GM19324 (cell line): ENCODE measurements at regions not wholly inside any gene's neighbourhood (a gene's known extent, or its start where the extent isn't known, plus 50 kb on each side); places are given as distances from the start of the nearest gene placed in this dataset.

Source experiments
- ATAC-seq: cut with Tn5 transposase; IDR thresholded peaks from one replicate; pipeline ENCODE4 v1.9.1; 2021; ENCODE audit warnings: mild to moderate bottlenecking, moderate library complexity; ENCODE audit not compliant: unreplicated experiment, low FRiP score

DNA sequence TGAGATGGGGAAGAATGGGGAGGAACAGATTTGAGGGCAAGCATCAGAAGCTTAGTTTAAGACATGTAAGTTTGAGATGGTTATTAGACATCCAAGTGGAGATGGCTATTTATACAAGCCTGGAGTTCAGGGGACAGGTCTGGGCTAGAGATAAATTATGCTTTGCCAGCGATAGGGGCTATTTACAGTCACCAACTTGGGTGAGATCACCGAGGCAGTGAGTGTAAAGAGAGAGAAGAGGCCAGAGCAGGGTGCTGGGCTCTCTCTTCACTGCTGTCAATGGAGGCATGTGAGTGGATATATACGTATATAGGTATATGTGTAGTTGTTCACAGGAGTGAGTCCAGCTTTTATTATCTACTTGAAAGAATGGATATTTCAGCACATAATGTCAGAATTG, 81.0 kb downstream of the QPCT start:
- ATAC-seq: no peak

GRCh38 chr2:37427241-37427640, 82.8 kb downstream of the QPCT start:
- no peak for ATAC-seq

GRCh38 chr2:37436323-37436722, 91.9 kb downstream of the QPCT start:
- ATAC-seq: no peak

DNA sequence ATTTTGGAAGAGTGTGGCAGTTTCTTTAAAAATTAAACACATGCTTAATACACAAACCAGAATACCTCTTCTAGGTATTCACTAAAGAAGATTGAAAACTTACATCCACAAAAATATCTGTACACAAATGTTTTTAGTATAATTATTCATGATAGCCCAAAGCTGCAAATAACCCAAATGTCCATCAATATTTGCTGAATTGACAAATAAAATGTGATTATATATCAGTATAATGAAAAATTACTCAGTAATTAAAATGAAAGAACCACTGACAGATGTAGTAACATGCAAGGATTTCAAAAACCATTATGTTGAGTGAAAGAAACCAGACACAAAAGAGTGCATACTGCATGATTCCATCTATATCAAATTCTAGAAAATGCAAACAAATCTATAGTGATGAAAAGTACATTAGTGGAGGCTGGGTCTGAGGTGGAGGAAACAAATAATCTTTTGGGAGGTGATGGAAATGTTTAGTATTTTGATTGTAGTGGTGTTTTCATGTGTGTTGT, 94.8 kb downstream of the QPCT start:
- ATAC-seq: no peak

- ATAC-seq: no peak
These were observed 96.6 kb downstream of the QPCT start for GRCh38 chr2:37441055-37441454.

GRCh38 chr2:37443082-37443481, 98.7 kb downstream of the QPCT start:
- no peak for ATAC-seq

DNA sequence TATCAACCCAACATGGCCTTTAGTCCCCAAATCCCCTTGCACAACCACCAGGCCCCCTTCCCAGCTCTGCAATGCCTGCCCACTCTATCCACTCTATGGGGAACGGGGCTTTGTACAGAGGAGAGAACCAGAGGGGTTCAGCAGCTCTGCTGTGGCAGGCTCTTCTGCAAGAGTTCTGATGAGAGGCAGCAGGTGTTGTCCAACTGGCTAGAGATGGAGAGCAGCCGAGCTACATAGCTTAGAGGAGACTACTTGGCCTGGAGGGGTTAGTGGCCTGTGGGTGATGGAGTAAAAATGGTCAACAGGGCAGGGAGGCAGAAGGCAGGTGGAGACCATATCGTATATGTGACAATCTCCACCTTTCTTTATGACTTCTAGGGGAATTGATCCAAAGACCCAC, 103.0 kb downstream of the QPCT start:
- ATAC-seq: no peak

DNA sequence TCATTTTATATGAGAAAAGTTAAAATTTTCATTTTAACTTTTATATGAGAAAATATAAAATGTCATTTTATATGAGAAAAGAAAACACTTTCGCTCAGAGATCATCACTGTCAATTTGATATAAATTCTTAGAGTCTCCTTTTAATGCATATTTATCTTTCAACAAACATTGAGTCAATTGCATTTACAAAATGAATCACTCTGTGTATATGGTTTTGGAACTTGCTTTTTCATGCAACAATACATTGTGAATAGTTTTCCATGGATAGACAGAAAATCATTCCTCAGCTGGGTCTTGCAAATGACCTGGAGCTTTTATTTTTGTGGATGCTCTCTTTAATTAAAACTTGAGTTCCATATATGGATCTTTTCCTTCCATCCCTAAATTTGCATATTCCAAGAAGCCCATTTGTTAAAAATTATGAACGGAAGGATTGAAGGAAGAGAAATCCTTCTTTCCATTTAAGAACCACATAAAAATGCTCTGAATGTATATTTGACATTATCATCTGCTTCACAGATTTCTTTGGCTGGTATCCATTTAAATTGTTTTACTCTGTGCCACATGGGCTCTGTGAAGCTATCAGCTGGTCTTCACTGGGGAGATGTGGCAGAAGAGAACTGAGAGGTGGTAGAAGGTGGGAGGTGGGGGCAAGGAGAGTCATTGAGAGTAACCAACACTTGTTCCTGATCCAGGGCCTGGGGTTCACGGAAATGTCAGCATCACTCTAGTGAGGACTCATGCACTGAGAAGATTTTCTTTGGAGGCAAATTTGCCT, 104.1 kb downstream of the QPCT start:
- no peak for ATAC-seq

- no peak for ATAC-seq
These were observed 105.4 kb downstream of the QPCT start for GRCh38 chr2:37449761-37450296.

DNA sequence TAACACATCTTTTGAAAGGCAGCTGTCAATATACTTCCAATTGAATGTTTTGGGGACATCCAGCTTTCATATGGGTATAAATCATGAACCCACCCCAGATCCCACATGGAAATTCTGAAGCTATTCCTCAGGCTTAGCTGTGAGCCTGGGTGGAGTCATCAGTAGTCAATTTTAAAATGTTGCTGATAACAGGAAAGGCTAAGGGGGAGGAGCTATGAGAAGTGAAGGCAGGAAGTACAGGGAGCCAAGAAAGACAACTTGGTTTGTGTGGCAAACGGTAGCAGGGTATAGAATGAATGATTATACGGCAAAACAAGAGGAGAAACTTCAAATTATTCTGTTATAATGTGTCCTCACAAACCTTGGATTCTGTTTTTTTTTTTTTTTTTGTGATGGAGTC, 108.6 kb downstream of the QPCT start:
- no peak for ATAC-seq

DNA sequence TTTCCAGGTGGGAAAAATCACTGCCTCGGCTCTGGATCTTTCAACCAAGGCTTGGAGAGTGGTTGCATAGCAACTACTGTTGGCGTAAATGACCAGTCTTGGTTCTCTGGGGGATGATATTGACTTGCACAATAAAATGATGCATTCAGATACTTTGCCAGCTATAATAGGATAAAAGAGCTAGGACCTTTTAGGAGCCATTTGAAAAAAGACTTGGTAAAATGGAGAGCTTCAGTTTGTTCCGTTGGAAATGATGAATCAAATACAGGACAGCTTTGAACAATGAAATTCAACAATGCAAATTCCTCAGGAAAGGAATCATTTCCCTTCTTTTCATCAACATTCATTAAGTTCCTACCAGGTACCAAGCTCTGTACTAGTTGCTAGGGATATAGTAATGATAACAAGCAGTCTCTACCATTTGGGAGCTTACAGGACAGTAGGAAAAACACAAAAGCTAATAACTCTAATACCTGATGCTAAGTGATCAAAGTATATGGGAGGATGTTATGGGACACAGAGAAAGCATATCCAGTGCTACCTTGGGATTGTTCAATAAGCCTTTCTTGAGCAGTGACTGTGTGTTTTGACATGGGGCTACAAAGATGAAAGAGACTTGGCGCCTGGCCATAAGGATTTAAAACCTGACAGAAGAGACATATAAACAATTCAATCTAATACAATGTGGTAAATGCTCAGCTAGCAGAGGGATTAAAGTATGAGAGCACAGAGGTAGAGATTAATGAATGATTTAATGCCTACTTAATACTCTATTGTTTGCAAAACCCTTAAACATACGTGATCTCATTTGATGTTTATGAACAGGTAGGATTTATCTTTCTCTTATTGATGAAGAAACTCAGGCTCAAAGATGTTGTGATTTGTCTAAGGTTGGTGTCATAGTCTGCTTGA, 110.7 kb downstream of the QPCT start:
- ATAC-seq: no peak

DNA sequence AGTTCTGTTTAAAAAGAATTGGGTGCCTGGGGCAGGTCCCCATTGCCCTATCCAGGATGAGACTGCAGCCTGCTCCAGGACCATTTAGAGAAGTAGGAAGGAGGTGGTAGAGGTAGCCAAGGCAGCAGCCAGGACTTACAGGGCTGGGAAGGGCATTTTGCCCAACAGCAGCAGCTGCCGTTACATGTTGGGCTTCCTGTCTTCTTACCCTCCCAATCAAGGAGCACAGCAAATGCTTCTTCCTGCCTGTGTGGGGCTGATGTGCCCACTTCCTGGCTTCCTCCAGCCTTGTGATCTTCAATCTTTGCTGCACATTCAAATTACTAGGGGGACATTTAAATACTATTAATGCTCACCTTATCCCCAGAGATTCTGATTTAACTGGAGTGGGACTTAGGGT, 112.0 kb downstream of the QPCT start:
- no peak for ATAC-seq

- ATAC-seq: no peak
These were observed 113.0 kb downstream of the QPCT start for GRCh38 chr2:37457401-37457901.

DNA sequence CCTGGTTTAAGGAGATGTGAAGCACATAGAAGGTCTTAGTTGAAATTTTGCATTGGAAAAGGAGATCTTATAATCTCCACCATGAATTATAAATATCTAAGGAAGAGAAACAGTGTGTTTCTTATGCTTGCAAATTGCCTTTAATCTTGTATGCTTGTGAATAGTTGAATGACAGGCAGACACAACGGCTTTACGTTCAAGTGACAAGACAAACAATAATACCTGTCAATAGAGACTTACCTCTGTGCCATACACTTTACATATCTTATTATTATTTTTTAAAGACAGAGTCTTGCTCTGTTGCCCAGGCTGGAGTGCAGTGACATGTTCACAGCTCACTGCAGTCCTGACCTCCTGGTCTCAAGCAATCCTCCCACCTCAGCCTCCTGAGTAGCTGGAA, 113.7 kb downstream of the QPCT start:
- no peak for ATAC-seq

GRCh38 chr2:37459095-37459981, 114.9 kb downstream of the QPCT start:
- ATAC-seq: no peak

DNA sequence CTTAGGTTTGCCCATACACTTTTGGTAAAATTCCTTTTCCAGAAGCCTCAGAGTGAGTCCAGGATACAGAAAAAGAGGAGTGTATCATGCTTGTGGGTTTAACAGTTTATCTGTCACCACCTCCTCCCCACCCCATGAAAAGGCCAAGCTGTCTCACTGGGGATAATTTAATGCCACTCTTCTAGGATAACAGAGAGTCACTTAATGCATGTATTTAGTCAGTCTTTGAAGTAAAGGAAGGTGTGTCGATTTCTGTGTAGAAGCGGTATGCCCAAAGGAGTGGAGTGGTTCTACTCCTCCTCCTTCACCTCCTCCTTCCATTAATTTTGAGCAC, 116.4 kb downstream of the QPCT start:
- no peak for ATAC-seq

DNA sequence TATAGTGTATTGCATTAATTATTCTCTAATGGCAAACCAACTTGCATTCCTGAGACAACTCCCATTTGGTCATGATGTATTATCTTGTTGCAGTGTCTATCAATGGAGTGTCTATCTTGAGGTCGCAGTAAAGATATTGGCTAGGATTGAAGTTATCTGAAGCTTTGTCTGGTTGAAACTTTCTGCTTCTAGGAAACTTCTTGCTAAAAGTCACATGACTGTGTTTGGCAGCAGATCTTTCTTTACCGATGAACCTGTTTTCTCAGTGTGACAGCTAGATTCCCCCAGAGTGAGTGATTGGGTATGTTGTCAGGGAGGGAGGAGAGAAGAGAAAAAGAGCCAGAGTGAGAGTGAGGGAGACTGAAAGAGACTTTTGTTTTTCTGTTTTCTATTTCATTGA, 119.6 kb downstream of the QPCT start:
- no peak for ATAC-seq

GRCh38 chr2:37466533-37467222, 122.2 kb downstream of the QPCT start:
- no peak for ATAC-seq

DNA sequence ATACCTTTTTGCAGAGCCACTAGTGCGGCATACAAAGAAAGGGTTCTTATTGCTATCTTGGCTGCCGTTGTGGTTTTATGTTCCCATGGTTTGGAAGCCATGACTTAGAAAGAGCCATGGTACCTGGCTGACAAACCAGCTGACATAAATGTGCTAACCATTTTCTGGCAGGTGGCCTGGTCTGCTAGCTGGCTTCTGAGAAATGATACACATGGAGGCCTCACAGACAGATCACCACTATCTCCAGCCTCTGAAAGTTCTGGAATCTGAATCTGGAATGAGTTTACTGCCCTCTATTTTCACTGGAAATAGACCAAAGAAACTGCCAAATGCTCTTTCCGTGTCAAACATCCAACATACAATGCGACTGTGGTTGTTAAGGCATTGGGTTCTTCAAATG, 123.7 kb downstream of the QPCT start:
- no peak for ATAC-seq

DNA sequence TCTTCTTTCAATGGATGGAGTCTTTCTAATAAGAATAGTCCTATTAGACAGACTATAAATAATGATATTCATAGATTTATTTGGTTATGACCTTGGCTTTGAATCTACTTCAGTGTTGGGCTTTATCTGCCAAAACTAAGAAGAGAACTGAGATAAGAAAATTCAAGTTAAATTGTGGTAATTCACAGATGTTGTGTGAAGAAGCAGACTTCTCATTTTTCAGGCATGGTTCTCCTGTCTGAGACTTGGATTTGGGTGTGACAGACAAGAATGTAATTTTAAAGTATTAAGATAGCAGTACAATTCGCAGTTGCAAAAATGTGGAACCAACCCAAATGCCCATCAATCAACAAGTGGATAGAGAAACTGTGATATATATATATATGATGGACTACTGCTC, 124.7 kb downstream of the QPCT start:
- no peak for ATAC-seq
